DOHH2 (cell line): ENCODE measurements at regions not wholly inside any gene's neighbourhood (a gene's known extent, or its start where the extent isn't known, plus 50 kb on each side); places are given as distances from the start of the nearest gene placed in this dataset.

ENCODE experiments used
- EZH2phosphoT487 ChIP-seq: fragments of 200-600 bp; sonication (generic); IDR thresholded peaks from 2 replicates; pipeline ENCODE4 v1.6.1; 2017; ENCODE audit warnings: borderline replicate concordance, mild to moderate bottlenecking, antibody characterized with exemption, low read length, moderate library complexity, mixed read lengths
- TF ChIP-seq, protein P1 (sequence below): fragments of 200-600 bp; sonication (generic); IDR thresholded peaks from one replicate; pipeline ENCODE4 v1.5.1; 2014; ENCODE audit warnings: antibody characterized with exemption, mild to moderate bottlenecking, low read depth, low read length; ENCODE audit not compliant: poor library complexity, severe bottlenecking

DNA sequence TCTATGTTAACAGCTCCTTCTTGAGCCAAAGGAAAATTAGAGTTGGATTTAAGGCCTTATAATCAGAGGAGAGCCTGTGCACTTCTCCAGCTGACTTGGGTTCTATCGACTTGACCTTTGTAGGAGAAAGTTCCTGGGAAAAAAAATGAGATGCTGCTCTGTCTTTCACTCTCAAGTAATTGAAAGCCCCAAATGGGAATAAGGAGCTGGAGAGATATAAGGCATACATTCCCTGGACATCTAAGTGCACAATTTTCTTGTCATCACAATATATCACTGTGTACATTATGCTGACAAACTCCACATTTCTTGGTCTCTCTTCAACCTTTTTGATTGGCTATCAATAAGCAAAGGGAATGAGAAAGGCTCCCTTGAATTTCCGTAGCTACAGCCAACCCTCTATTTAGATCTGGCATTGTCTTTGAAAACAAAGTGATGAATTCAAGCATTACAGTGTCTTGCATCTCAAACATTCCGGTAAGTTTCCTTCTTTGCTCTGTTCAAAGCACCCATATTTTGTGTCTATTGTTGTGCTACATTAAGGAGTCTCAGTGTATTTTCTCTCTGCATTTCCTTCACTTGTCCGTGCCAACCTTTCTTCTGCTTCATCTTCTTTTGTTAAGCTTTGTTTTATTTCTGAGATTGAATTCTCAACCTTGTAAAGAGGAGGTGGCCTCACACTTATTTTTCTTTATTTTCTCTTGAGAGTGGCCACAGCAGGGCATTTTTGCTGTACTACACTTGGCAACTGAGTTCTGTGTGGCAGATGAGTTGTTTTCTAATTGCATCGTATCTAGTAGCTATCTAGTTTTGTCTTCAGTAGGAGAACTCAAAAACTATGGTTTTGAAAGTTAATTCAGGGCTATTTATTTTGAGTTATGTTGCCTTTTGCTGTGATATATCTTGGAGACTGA lies 450.3 kb upstream of the MAN1A1 start:
- TF ChIP-seq, protein P1, sequence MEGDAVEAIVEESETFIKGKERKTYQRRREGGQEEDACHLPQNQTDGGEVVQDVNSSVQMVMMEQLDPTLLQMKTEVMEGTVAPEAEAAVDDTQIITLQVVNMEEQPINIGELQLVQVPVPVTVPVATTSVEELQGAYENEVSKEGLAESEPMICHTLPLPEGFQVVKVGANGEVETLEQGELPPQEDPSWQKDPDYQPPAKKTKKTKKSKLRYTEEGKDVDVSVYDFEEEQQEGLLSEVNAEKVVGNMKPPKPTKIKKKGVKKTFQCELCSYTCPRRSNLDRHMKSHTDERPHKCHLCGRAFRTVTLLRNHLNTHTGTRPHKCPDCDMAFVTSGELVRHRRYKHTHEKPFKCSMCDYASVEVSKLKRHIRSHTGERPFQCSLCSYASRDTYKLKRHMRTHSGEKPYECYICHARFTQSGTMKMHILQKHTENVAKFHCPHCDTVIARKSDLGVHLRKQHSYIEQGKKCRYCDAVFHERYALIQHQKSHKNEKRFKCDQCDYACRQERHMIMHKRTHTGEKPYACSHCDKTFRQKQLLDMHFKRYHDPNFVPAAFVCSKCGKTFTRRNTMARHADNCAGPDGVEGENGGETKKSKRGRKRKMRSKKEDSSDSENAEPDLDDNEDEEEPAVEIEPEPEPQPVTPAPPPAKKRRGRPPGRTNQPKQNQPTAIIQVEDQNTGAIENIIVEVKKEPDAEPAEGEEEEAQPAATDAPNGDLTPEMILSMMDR, result no peak
- no peak for TF ChIP-seq EZH2phosphoT487
